GM12878 (cell line): ENCODE measurements at regions not wholly inside any gene's neighbourhood (a gene's known extent, or its start where the extent isn't known, plus 50 kb on each side); places are given as distances from the start of the nearest gene placed in this dataset.

Experiments used
- ATAC-seq: fragments of 200-7000 bp; cut with Tn5 transposase; 3 replicates; pipeline ENCODE4 v1.9.1; 2020; ENCODE audit warnings: mild to moderate bottlenecking, moderate library complexity
- BruUV-seq: library from RNA; stranded (reverse); fragments of 400-500 nt; replicated peaks from 2 replicates; lab custom pipeline; 2021; lab: Mats Ljungman, UMichigan
- CTCF ChIA-PET: fragments of 300-600 bp; sonication (Branson Sonifier 250); formaldehyde crosslinking; extraction: SDS; loops from one replicate; lab custom pipeline; 2021; ENCODE audit warnings: inconsistent platforms; lab: Yijun Ruan, JAX
- POLR2A ChIA-PET: fragments of 350-600 bp; formaldehyde crosslinking; extraction: SDS; loops from one replicate; lab custom pipeline; 2021; ENCODE audit warnings: inconsistent platforms; lab: Charles Lee
- RAD21 ChIA-PET: fragments of 300-600 bp; sonication (Branson Sonifier 250); formaldehyde crosslinking; loops from one replicate; lab custom pipeline; 2023; ENCODE audit warnings: antibody characterized with exemption; ENCODE audit not compliant: unreplicated experiment; lab: Charles Lee
- SMC1A ChIA-PET: fragments of 300-600 bp; sonication (Branson Sonifier 250); formaldehyde crosslinking; loops from one replicate; lab custom pipeline; 2023; ENCODE audit not compliant: unreplicated experiment, uncharacterized antibody; lab: Charles Lee
- DNase-seq: peaks from one replicate; pipeline ENCODE4 v3.0.0-alpha.2; 2011; ENCODE audit warnings: low read depth, low spot score
- FAIRE-seq: peaks from 3 replicates; lab custom pipeline; 2011; peaks lifted over from hg19 to GRCh38; lab: Jason Lieb, UNC
- H2AFZ ChIP-seq: 2 replicates; pipeline ENCODE4 v1.6.0; 2011; ENCODE audit warnings: low read depth, low read length, control low read depth; ENCODE audit not compliant: control insufficient read depth
- H3K27ac ChIP-seq: 2 replicates; pipeline ENCODE4 v1.5.1; 2011; ENCODE audit warnings: control low read depth; ENCODE audit not compliant: control insufficient read depth, insufficient read depth
- H3K27me3 ChIP-seq, 2 experiments: replicated peaks in 1 of 2; 2 replicates each; pipeline versions ENCODE4 v1.6.0 to v1.6.1; 2011; ENCODE audit warnings: low read length in 1 of 2; ENCODE audit not compliant: control insufficient read depth in 2 of 2, insufficient read depth in 2 of 2
- H3K36me3 ChIP-seq, 2 experiments: 2 replicates each; pipeline ENCODE4 v1.5.1; 2011; ENCODE audit warnings: low read length in 1 of 2; ENCODE audit not compliant: control insufficient read depth in 2 of 2, insufficient read depth in 2 of 2
- H3K4me1 ChIP-seq: 2 replicates; pipeline ENCODE4 v1.6.1; 2011; ENCODE audit warnings: mild to moderate bottlenecking, low read length, moderate library complexity, mixed read lengths; ENCODE audit not compliant: control insufficient read depth, insufficient read depth
- H3K4me2 ChIP-seq: 2 replicates; pipeline ENCODE4 v1.6.0; 2011; ENCODE audit warnings: control low read depth; ENCODE audit not compliant: control insufficient read depth, insufficient read depth
- H3K4me3 ChIP-seq: fragments of 200-600 bp; sonication (generic); 2 replicates; pipeline ENCODE4 v1.5.1; 2016
- H3K79me2 ChIP-seq: 2 replicates; pipeline ENCODE4 v1.6.0; 2011; ENCODE audit warnings: low read length; ENCODE audit not compliant: control insufficient read depth, insufficient read depth
- H3K9ac ChIP-seq: 2 replicates; pipeline ENCODE4 v1.8.0; 2011; ENCODE audit warnings: low read length, control low read depth, mixed read lengths; ENCODE audit not compliant: control insufficient read depth, insufficient read depth
- H3K9me3 ChIP-seq: replicated peaks from 3 replicates; pipeline ENCODE4 v1.5.1; 2011; ENCODE audit warnings: mild to moderate bottlenecking, low read length; ENCODE audit not compliant: control insufficient read depth, insufficient read depth
- H4K20me1 ChIP-seq: 2 replicates; pipeline ENCODE4 v1.6.0; 2011; ENCODE audit not compliant: control insufficient read depth, insufficient read depth
- MYB ChIP-seq: fragments of 150-350 bp; IDR thresholded peaks from 2 replicates; pipeline ENCODE4 v1.6.1; 2014; ENCODE audit warnings: mild to moderate bottlenecking, low read depth, low read length, borderline replicate concordance
- NKRF ChIP-seq: fragments of 450-650 bp; conservative IDR thresholded peaks from 2 replicates; pipeline ENCODE4 v1.6.1; 2017; ENCODE audit warnings: mild to moderate bottlenecking, moderate library complexity
- PML ChIP-seq: IDR thresholded peaks from 2 replicates; pipeline ENCODE4 v1.6.1; 2012; ENCODE audit warnings: low read length, inconsistent platforms
- TARDBP ChIP-seq: IDR thresholded peaks from 2 replicates; pipeline ENCODE4 v1.6.1; 2016; ENCODE audit warnings: borderline replicate concordance
- WGBS: methylation state at CpG from one replicate; pipeline ENCODE4 v1.1.6; 2016; ENCODE audit warnings: low lambda C conversion rate; ENCODE audit not compliant: insufficient replicate concordance, insufficient coverage; ENCODE audit errors: missing lambda C conversion rate; 5-methylcytosine and 5-hydroxymethylcytosine counted together
- in situ Hi-C: fragments of 300-500 bp; cut with MboI; formaldehyde crosslinking; loops from 9 replicates; pipeline ENCODE4 v1.14.3; 2018; ENCODE audit warnings: mixed read lengths
- intact Hi-C: fragments of 100-400 bp; cut with micrococcal nuclease; formaldehyde crosslinking; loops from one replicate; pipeline ENCODE4 v1.14.2; 2022; ENCODE audit not compliant: unreplicated experiment
- TF ChIP-seq, protein P1 (sequence below), 3 experiments: IDR thresholded peaks in 2 of 3; conservative IDR thresholded peaks in 1 of 3; 2 replicates each; pipeline ENCODE4 v1.5.1; 2011; ENCODE audit warnings: low read depth in 3 of 3, low read length in 3 of 3, mild to moderate bottlenecking in 3 of 3, control low read depth in 2 of 3, moderate library complexity in 2 of 3, inconsistent platforms in 1 of 3, mixed read lengths in 1 of 3; ENCODE audit not compliant: control insufficient read depth in 2 of 3, insufficient read depth in 1 of 3; ENCODE audit errors: extremely low read depth in 1 of 3

- TF ChIP-seq PML = no peak
These were observed 182.7 kb upstream of the HNRNPA3 start (continued) for GRCh38 chr2:177029901-177030300.

GRCh38 chr2:177030451-177031105 is 182.0 kb upstream of the HNRNPA3 start:
- SMC1A ChIA-PET = interaction anchor here (1.1 kb wide), 1 partner anchor 16 kb away, joined by 3 read pairs; no protein-coding TSS in a partner anchor
- Histone ChIP-seq H3K27ac (no peak overlapping the region), H3K9me3 (no peaks in the 10 kb centered on the region), H3K4me1 (no peaks in the 10 kb centered on the region), H4K20me1 (no peaks in the 10 kb centered on the region), H3K4me3 (no peak overlapping the region), H3K9ac (no peak overlapping the region), H3K36me3 (no peaks in the 10 kb centered on the region), H3K27me3 (no peaks in the 10 kb centered on the region), H2AFZ (no peak overlapping the region), H3K79me2 (no peaks in the 10 kb centered on the region), H3K4me2 (no peak overlapping the region)
- FAIRE-seq (peak; percentile 35), ATAC-seq (no peak), DNase-seq (no peak)
- BruUV-seq = no TSS peak
- TF ChIP-seq NKRF (no peak), MYB (no peak), TARDBP (no peak)
- TF ChIP-seq, protein P1, sequence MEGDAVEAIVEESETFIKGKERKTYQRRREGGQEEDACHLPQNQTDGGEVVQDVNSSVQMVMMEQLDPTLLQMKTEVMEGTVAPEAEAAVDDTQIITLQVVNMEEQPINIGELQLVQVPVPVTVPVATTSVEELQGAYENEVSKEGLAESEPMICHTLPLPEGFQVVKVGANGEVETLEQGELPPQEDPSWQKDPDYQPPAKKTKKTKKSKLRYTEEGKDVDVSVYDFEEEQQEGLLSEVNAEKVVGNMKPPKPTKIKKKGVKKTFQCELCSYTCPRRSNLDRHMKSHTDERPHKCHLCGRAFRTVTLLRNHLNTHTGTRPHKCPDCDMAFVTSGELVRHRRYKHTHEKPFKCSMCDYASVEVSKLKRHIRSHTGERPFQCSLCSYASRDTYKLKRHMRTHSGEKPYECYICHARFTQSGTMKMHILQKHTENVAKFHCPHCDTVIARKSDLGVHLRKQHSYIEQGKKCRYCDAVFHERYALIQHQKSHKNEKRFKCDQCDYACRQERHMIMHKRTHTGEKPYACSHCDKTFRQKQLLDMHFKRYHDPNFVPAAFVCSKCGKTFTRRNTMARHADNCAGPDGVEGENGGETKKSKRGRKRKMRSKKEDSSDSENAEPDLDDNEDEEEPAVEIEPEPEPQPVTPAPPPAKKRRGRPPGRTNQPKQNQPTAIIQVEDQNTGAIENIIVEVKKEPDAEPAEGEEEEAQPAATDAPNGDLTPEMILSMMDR (IDR thresholded peaks at IDR 0.05 in 2 of 3, conservative IDR thresholded peaks at IDR 0.05 in 1 of 3; ENCODE audit: control insufficient read depth in 2 of 3, extremely low read depth in 1 of 3, insufficient read depth in 1 of 3, low read depth in 3 of 3, low read length in 3 of 3) = no peak
- RAD21 ChIA-PET = interaction anchor here (1.3 kb wide), 1 partner anchor 98 kb away, joined by 3 read pairs; no protein-coding TSS in a partner anchor
- CTCF ChIA-PET = interaction anchor here (1.7 kb wide), 1 partner anchor 13 kb away, joined by 5 read pairs; no protein-coding TSS in a partner anchor
- in situ Hi-C loops = no loop called here
- POLR2A ChIA-PET = no interaction called here
- WGBS = 83% methylated on average over 9 of the region's 9 CpGs
- intact Hi-C loops = no loop called here
